ENCODE measurements at regions not wholly inside any gene's neighbourhood (a gene's known extent, or its start where the extent isn't known, plus 50 kb on each side); places are given as distances from the start of the nearest gene placed in this dataset.

GRCh38 chr16:86093801-86094750 is 195.1 kb downstream of the IRF8 start:
- DNase-seq: no peak

GRCh38 chr16:86095131-86095752 is 196.3 kb downstream of the IRF8 start:
- DNase-seq: no peak

GRCh38 chr16:86095906-86096485 is 197.0 kb downstream of the IRF8 start:
- DNase-seq: no peak

- no peak for DNase-seq
These were observed 197.9 kb downstream of the IRF8 start for GRCh38 chr16:86096850-86097249.

GRCh38 chr16:86099326-86099725 is 200.4 kb downstream of the IRF8 start:
- no peak for DNase-seq

- DNase-seq: no peak
These were observed 201.5 kb downstream of the IRF8 start for GRCh38 chr16:86100205-86101136.

GRCh38 chr16:86101137-86101896 is 202.4 kb downstream of the IRF8 start:
- DNase-seq: no peak

GRCh38 chr16:86101897-86102157 is 202.9 kb downstream of the IRF8 start:
- DNase-seq: no peak

- DNase-seq: no peak
These were observed 204.4 kb downstream of the IRF8 start for GRCh38 chr16:86103320-86103719.

- DNase-seq: no peak
These were observed 205.6 kb downstream of the IRF8 start for GRCh38 chr16:86104537-86105048.

- no peak for DNase-seq
These were observed 208.4 kb downstream of the IRF8 start for GRCh38 chr16:86107215-86107825.

- DNase-seq: no peak
These were observed 209.1 kb downstream of the IRF8 start for GRCh38 chr16:86108062-86108461.

- no peak for DNase-seq
These were observed 211.2 kb downstream of the IRF8 start for GRCh38 chr16:86110134-86110533.

- no peak for DNase-seq
These were observed 211.8 kb downstream of the IRF8 start for GRCh38 chr16:86110726-86111125.

GRCh38 chr16:86112178-86112577 is 213.2 kb downstream of the IRF8 start:
- DNase-seq: no peak

GRCh38 chr16:86117235-86117634 is 218.3 kb downstream of the IRF8 start:
- DNase-seq: no peak

- DNase-seq: no peak
These were observed 218.8 kb downstream of the IRF8 start for GRCh38 chr16:86117756-86118155.

GRCh38 chr16:86118467-86119307 is 219.7 kb downstream of the IRF8 start:
- no peak for DNase-seq

GRCh38 chr16:86120201-86121192 is 221.5 kb downstream of the IRF8 start:
- DNase-seq: no peak

Data from HCEC 1CT (cell line).